ENCODE measurements at regions not wholly inside any gene's neighbourhood (a gene's known extent, or its start where the extent isn't known, plus 50 kb on each side); places are given as distances from the start of the nearest gene placed in this dataset.

DNA sequence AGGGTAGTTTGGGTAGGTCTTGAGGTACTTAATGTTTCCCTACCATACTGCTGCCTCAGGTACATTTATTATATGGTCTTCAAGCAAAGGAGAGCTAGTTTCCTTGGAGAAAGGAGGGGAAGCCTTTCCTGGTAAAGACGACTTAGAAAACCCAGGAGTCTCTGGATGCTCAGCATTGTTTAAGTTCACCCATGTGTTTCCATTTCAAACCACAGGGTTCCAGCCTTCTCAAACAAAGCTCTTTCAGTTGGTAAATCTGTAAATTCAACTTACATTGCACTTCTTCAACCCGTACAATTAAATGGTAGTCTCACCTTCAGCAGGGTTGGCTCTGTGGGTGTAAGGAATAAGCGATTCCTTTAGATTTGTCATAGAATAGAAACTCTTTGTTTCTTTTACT is 111.9 kb upstream of the UNC5C start:
- H3K27me3 ChIP-seq = no peaks in the 10 kb centered on the region
- TF ChIP-seq, protein P1, sequence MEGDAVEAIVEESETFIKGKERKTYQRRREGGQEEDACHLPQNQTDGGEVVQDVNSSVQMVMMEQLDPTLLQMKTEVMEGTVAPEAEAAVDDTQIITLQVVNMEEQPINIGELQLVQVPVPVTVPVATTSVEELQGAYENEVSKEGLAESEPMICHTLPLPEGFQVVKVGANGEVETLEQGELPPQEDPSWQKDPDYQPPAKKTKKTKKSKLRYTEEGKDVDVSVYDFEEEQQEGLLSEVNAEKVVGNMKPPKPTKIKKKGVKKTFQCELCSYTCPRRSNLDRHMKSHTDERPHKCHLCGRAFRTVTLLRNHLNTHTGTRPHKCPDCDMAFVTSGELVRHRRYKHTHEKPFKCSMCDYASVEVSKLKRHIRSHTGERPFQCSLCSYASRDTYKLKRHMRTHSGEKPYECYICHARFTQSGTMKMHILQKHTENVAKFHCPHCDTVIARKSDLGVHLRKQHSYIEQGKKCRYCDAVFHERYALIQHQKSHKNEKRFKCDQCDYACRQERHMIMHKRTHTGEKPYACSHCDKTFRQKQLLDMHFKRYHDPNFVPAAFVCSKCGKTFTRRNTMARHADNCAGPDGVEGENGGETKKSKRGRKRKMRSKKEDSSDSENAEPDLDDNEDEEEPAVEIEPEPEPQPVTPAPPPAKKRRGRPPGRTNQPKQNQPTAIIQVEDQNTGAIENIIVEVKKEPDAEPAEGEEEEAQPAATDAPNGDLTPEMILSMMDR (IDR thresholded peaks at IDR 0.05) = no peak
- no peaks in the 10 kb centered on the region for H3K4me1 ChIP-seq
- peaks cover 0 to 7% of the 10 kb centered on the region in 2 donors for H3K9me3 ChIP-seq
- DNase-seq (ENCODE audit: low spot score in 2 of 2) = no peak
- H3K4me3 ChIP-seq = no peak overlapping the region
- intact Hi-C loops (cut with DNase I) = no loop called here
- H3K36me3 ChIP-seq = no peaks in the 10 kb centered on the region
- H3K27ac ChIP-seq = no peak overlapping the region

DNA sequence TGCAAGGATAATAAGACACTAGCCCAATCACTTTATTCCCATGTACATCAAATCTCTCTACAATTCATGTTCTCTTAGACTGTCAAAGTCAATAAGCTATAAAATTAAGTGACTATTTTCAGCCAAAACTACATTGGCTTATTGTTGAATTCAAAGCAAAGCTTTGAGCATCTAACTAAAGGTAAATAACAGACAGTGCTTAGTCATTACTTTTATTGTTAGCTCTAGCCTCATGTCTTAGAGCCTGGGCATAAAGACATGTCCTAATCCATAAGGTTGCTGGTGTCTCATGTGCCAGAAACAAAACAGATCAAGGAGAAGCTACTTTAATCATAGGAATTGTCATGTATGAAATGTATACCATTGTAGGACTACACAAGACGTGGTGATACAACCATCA is 103.1 kb upstream of the UNC5C start:
- no peak overlapping the region for H3K27ac ChIP-seq
- no peaks in the 10 kb centered on the region for H3K27me3 ChIP-seq
- H3K9me3 ChIP-seq = no peaks in the 10 kb centered on the region
- no peak overlapping the region for H3K4me3 ChIP-seq
- no peaks in the 10 kb centered on the region for H3K4me1 ChIP-seq
- intact Hi-C loops (cut with DNase I) = no loop called here
- TF ChIP-seq, protein P1 (IDR thresholded peaks at IDR 0.05) = no peak
- H3K36me3 ChIP-seq = no peaks in the 10 kb centered on the region
- no peak for DNase-seq (ENCODE audit: low spot score in 2 of 2)

DNA sequence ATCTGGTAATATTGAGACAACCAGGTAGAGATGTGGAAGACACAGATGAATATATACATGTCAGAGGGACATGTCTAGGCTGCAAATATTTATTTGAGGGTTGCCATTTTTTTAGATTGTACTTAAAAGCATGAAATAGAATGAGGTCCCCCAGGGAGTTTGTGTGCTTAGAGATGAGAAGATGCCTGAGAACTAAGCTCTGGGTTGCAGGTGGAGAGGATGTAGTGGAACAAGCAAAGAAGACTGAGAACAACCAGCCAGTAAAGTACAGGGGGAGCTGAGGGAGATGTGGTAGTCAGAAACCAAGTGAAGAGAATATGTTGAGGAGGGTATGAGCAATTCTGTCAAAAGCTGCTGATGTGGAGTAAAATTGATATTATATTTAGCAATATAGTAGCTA is 95.6 kb upstream of the UNC5C start:
- no peaks in the 10 kb centered on the region for H3K4me1 ChIP-seq
- H3K27ac ChIP-seq = no peak overlapping the region
- no peak overlapping the region for H3K4me3 ChIP-seq
- intact Hi-C loops (cut with DNase I) = no loop called here
- no peaks in the 10 kb centered on the region for H3K27me3 ChIP-seq
- no peaks in the 10 kb centered on the region for H3K9me3 ChIP-seq
- H3K36me3 ChIP-seq = no peaks in the 10 kb centered on the region
- TF ChIP-seq, protein P1 (IDR thresholded peaks at IDR 0.05) = no peak
- no peak for DNase-seq (ENCODE audit: low spot score in 2 of 2)

DNA sequence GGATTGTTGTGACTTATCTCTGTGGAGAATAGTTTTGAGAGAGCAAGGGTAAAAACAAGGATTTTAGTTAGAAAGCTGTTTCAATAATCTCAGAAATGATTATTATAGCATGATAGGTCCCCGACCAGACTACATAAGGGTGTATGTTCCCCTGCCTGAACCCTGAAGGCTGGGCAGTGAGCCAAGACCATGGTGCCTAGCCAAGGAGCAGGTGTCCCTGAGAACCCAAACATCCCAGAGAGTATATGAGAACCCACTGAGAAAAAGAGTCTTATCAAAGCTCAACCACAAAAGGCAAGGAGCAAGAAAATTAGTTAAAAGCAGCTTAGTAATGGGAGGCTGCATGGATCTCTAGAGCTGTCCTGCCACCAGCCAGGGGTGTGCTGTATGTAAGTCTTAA is 94.9 kb upstream of the UNC5C start:
- DNase-seq (ENCODE audit: low spot score in 2 of 2) = no peak
- intact Hi-C loops (cut with DNase I) = no loop called here
- Histone ChIP-seq H3K9me3 (no peaks in the 10 kb centered on the region), H3K27me3 (no peaks in the 10 kb centered on the region), H3K27ac (no peak overlapping the region), H3K36me3 (no peaks in the 10 kb centered on the region), H3K4me1 (no peaks in the 10 kb centered on the region), H3K4me3 (no peak overlapping the region)
- TF ChIP-seq, protein P1 (IDR thresholded peaks at IDR 0.05) = no peak

DNA sequence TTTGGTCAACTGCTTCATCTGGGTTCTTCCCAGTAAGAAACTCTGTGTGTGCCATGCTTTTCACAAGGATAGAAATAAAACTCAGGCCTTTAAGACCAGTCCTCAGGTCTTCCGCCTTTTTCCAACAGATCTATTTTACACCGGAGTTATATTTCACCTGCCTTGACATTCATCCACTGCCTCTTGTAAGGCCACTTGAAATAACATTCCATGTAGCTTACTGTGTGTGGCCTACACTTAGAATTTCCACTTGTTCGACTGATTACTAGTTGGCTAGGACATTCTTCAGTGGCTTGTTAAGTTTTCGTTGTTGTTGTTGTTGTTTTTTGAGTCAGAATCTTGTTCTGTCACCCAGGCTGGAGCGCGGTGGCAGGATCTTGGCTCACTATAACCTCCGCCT is 92.8 kb upstream of the UNC5C start:
- Histone ChIP-seq H3K36me3 (no peaks in the 10 kb centered on the region), H3K4me1 (no peaks in the 10 kb centered on the region), H3K27ac (no peak overlapping the region), H3K27me3 (no peaks in the 10 kb centered on the region), H3K9me3 (no peaks in the 10 kb centered on the region), H3K4me3 (no peak overlapping the region)
- TF ChIP-seq, protein P1 (IDR thresholded peaks at IDR 0.05) = no peak
- no peak for DNase-seq (ENCODE audit: low spot score in 2 of 2)
- intact Hi-C loops (cut with DNase I) = no loop called here

DNA sequence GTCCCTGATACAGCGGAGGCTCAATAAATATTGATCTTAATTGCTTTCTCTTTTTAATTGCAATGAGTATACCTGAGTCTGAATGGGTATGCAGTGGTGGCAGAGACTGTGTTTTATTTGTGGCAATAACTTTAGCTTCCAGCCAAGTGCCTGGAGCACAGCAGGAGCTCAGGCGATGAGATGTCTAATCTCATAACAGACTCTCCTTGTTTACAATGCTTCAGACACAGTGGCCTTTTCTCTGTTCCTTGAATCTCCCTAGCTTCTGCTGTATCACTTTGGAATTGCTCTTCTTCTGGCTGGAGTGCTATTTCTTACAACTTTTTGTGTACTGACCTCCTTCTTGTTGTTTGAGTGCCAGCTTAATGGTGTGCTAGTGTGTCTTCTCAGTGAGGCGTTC is 91.5 kb upstream of the UNC5C start:
- no peak overlapping the region for H3K27ac ChIP-seq
- no peaks in the 10 kb centered on the region for H3K36me3 ChIP-seq
- H3K4me3 ChIP-seq = no peak overlapping the region
- H3K4me1 ChIP-seq = no peaks in the 10 kb centered on the region
- H3K27me3 ChIP-seq = no peaks in the 10 kb centered on the region
- TF ChIP-seq, protein P1 (IDR thresholded peaks at IDR 0.05) = no peak
- intact Hi-C loops (cut with DNase I) = no loop called here
- no peaks in the 10 kb centered on the region for H3K9me3 ChIP-seq
- DNase-seq (ENCODE audit: low spot score in 2 of 2) = no peak
